CD14-positive monocyte (primary cell): ENCODE measurements at regions not wholly inside any gene's neighbourhood (a gene's known extent, or its start where the extent isn't known, plus 50 kb on each side); places are given as distances from the start of the nearest gene placed in this dataset.

ENCODE experiments used
- DNase-seq, 3 donors: peaks; one replicate each; pipeline ENCODE4 v3.0.0-alpha.2; 2011 to 2022
- H2AFZ ChIP-seq: 2 replicates; pipeline ENCODE4 v1.6.0; 2012; ENCODE audit warnings: mild to moderate bottlenecking, low read depth, low read length, inconsistent platforms; ENCODE audit not compliant: insufficient read depth, poor library complexity, severe bottlenecking
- H3K27ac ChIP-seq, 2 donors: 1 replicate in 1 of 2; 2 replicates in 1 of 2; pipeline ENCODE4 v1.5.1; 2012 to 2013; ENCODE audit warnings: low read length in 2 of 2, control low read depth in 1 of 2, inconsistent platforms in 1 of 2, low read depth in 1 of 2, mild to moderate bottlenecking in 1 of 2
- H3K27me3 ChIP-seq, 2 donors: one replicate each; pipeline versions ENCODE4 v1.6.0 to v1.6.1; 2011 to 2013; ENCODE audit warnings: low read length in 2 of 2; ENCODE audit not compliant: control insufficient read depth in 2 of 2, insufficient read depth in 2 of 2
- H3K36me3 ChIP-seq, 2 donors: replicated peaks in 1 of 2; 1 replicate in 1 of 2; 2 replicates in 1 of 2; pipeline versions ENCODE4 v1.5.1 to v1.6.1; 2012 to 2013; ENCODE audit warnings: low read length in 2 of 2, control low read depth in 1 of 2, inconsistent platforms in 1 of 2, mild to moderate bottlenecking in 1 of 2; ENCODE audit not compliant: insufficient read depth in 2 of 2, control insufficient read depth in 1 of 2
- H3K4me1 ChIP-seq, 2 donors: 1 replicate in 1 of 2; 2 replicates in 1 of 2; pipeline versions ENCODE4 v1.5.1 to v1.6.1; 2012 to 2013; ENCODE audit warnings: low read length in 2 of 2, control low read depth in 1 of 2, inconsistent platforms in 1 of 2, mild to moderate bottlenecking in 1 of 2, moderate library complexity in 1 of 2; ENCODE audit not compliant: insufficient read depth in 2 of 2, control insufficient read depth in 1 of 2
- H3K4me2 ChIP-seq: replicated peaks from 2 replicates; pipeline ENCODE3; 2012; ENCODE audit warnings: low read length, moderate library complexity, mild to moderate bottlenecking; ENCODE audit not compliant: poor library complexity, severe bottlenecking; ENCODE audit errors: extremely low read depth
- H3K4me3 ChIP-seq, 3 experiments: fragments of 200-600 bp in 1 of 3; sonication (generic) in 1 of 3; replicated peaks in 1 of 3; 1 replicate in 2 of 3; 2 replicates in 1 of 3; pipeline ENCODE4 v1.5.1; 2011 to 2013; ENCODE audit warnings: low read length in 3 of 3, mild to moderate bottlenecking in 3 of 3, control low read depth in 2 of 3, low read depth in 2 of 3, inconsistent platforms in 1 of 3, moderate library complexity in 1 of 3
- H3K79me2 ChIP-seq: 2 replicates; pipeline ENCODE4 v1.6.0; 2012; ENCODE audit warnings: mild to moderate bottlenecking, control low read depth, inconsistent platforms, low read length, moderate library complexity; ENCODE audit not compliant: insufficient read depth
- H3K9ac ChIP-seq: 2 replicates; pipeline ENCODE4 v1.6.0; 2017; ENCODE audit warnings: low read length, mild to moderate bottlenecking; ENCODE audit not compliant: insufficient read depth, poor library complexity, severe bottlenecking
- H3K9me3 ChIP-seq, 2 donors: replicated peaks in 1 of 2; 1 replicate in 1 of 2; 2 replicates in 1 of 2; pipeline versions ENCODE4 v1.5.1 to v1.6.1; 2012 to 2013; ENCODE audit warnings: low read length in 2 of 2, control low read depth in 1 of 2; ENCODE audit not compliant: control insufficient read depth in 1 of 2, insufficient read depth in 1 of 2
- H4K20me1 ChIP-seq: 2 replicates; pipeline ENCODE4 v1.6.0; 2012; ENCODE audit warnings: mild to moderate bottlenecking, low read length, control low read depth, moderate library complexity; ENCODE audit not compliant: insufficient read depth
- H3K27ac Mint-ChIP-seq, 7 donors: one replicate each; pipeline ENCODE4 v1.8.0; 2020; ENCODE audit warnings: mild to moderate bottlenecking in 7 of 7, mixed read lengths in 7 of 7, moderate library complexity in 6 of 7, inconsistent platforms in 2 of 7
- H3K27me3 Mint-ChIP-seq, 3 donors: one replicate each; pipeline ENCODE4 v1.8.0; 2021 to 2022; ENCODE audit warnings: low read depth in 3 of 3, mild to moderate bottlenecking in 3 of 3, mixed read lengths in 3 of 3, moderate library complexity in 3 of 3, inconsistent platforms in 1 of 3
- H3K36me3 Mint-ChIP-seq, 2 donors: one replicate each; pipeline ENCODE4 v1.8.0; 2020; ENCODE audit warnings: mixed read lengths in 2 of 2, inconsistent platforms in 1 of 2, mild to moderate bottlenecking in 1 of 2
- H3K4me1 Mint-ChIP-seq: one replicate; pipeline ENCODE4 v1.8.0; 2020; ENCODE audit warnings: mild to moderate bottlenecking, mixed read lengths
- H3K4me3 Mint-ChIP-seq, 2 donors: one replicate each; pipeline ENCODE4 v1.8.0; 2020; ENCODE audit warnings: mild to moderate bottlenecking in 2 of 2, mixed read lengths in 2 of 2, moderate library complexity in 1 of 2
- H3K9me3 Mint-ChIP-seq, 7 donors: one replicate each; pipeline ENCODE4 v1.8.0; 2020 to 2022; ENCODE audit warnings: mixed read lengths in 7 of 7, mild to moderate bottlenecking in 6 of 7, moderate library complexity in 6 of 7, inconsistent platforms in 2 of 7
- WGBS: methylation state at CpG from one replicate; pipeline ENCODE4 v1.1.5; 2013; ENCODE audit warnings: missing lambda C conversion rate; ENCODE audit not compliant: insufficient coverage; 5-methylcytosine and 5-hydroxymethylcytosine counted together
- intact Hi-C, 2 donors: fragments of 100-400 bp; cut with micrococcal nuclease; formaldehyde crosslinking; loops; one replicate each; pipeline versions ENCODE4 v1.15.0 to v1.15.1; 2023
- TF ChIP-seq, protein P1 (sequence below): fragments of 200-600 bp; IDR thresholded peaks from one replicate; pipeline ENCODE4 v1.8.0; 2022; ENCODE audit warnings: antibody characterized with exemption, mild to moderate bottlenecking

GRCh38 chr12:75746621-75747020 lies 235.2 kb upstream of the KRR1 start:
- no peaks in the 10 kb centered on the region for H3K27me3 ChIP-seq
- 94% methylated on average over 2 of the region's 4 CpGs for WGBS
- no peak overlapping the region for H3K4me2 ChIP-seq
- no peak overlapping the region for H2AFZ ChIP-seq
- no peaks in the 10 kb centered on the region for H3K36me3 ChIP-seq
- H3K4me3 ChIP-seq: no peak overlapping the region
- H3K27ac ChIP-seq: no peak overlapping the region
- Mint-ChIP-seq H3K36me3 (no peaks in the 10 kb centered on the region), H3K27me3 (peaks cover 2 to 3% (median 3%) of the 10 kb centered on the region in 3 donors), H3K4me1 (no peaks in the 10 kb centered on the region), H3K9me3 (peaks cover 0 to 5% (median 2%) of the 10 kb centered on the region in 7 donors), H3K27ac (no peak overlapping the region), H3K4me3 (no peak overlapping the region)
- no peaks in the 10 kb centered on the region for H3K9me3 ChIP-seq
- H4K20me1 ChIP-seq: no peaks in the 10 kb centered on the region
- H3K9ac ChIP-seq: no peak overlapping the region
- intact Hi-C loops: no loop called here
- H3K79me2 ChIP-seq: no peaks in the 10 kb centered on the region
- no peaks in the 10 kb centered on the region for H3K4me1 ChIP-seq
- DNase-seq: no peak
- TF ChIP-seq, protein P1, sequence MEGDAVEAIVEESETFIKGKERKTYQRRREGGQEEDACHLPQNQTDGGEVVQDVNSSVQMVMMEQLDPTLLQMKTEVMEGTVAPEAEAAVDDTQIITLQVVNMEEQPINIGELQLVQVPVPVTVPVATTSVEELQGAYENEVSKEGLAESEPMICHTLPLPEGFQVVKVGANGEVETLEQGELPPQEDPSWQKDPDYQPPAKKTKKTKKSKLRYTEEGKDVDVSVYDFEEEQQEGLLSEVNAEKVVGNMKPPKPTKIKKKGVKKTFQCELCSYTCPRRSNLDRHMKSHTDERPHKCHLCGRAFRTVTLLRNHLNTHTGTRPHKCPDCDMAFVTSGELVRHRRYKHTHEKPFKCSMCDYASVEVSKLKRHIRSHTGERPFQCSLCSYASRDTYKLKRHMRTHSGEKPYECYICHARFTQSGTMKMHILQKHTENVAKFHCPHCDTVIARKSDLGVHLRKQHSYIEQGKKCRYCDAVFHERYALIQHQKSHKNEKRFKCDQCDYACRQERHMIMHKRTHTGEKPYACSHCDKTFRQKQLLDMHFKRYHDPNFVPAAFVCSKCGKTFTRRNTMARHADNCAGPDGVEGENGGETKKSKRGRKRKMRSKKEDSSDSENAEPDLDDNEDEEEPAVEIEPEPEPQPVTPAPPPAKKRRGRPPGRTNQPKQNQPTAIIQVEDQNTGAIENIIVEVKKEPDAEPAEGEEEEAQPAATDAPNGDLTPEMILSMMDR: no peak

DNA sequence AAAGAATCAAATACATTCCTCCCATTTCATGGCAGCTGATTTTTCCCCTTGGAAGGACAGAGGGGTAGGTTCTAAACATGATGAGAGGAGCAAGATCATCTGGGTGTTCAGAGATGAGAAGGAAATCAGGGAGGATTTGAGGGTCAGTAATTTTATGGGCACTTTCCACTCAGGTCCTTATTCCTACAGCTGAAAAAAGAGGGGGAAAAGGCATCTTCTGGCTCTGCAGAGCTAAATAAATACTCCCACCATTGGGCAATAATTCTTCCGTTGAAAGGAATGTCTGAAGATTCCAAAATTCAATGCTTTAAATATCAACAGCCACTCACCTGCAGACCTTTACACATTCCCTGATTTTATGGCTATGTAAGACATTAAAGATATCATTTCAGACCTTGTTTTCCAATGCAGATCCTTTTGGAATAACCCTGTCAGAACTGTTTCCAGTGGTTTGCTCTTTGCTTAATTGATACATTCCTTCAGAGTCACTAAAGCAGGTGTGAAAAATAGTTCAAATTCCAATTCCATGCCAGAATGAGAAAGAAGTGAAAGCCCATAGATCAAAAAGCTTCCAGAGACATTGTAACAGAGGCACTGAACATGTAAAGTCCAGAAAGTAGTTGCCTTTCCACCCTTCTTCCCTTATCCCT lies 233.3 kb upstream of the KRR1 start:
- TF ChIP-seq, protein P1: no peak
- H3K9me3 ChIP-seq: no peaks in the 10 kb centered on the region
- no peaks in the 10 kb centered on the region for H3K79me2 ChIP-seq
- H2AFZ ChIP-seq: no peak overlapping the region
- no peak overlapping the region for H3K4me3 ChIP-seq
- Mint-ChIP-seq H3K27ac (no peak overlapping the region), H3K4me1 (no peaks in the 10 kb centered on the region), H3K4me3 (no peak overlapping the region), H3K9me3 (peaks cover 0 to 5% (median 2%) of the 10 kb centered on the region in 7 donors), H3K27me3 (peaks cover 2 to 5% (median 3%) of the 10 kb centered on the region in 3 donors), H3K36me3 (no peaks in the 10 kb centered on the region)
- intact Hi-C loops: no loop called here
- no peaks in the 10 kb centered on the region for H4K20me1 ChIP-seq
- no peaks in the 10 kb centered on the region for H3K4me1 ChIP-seq
- H3K27me3 ChIP-seq: no peaks in the 10 kb centered on the region
- no CpG with 5 or more reads among the region's 1 CpG for WGBS
- no peak overlapping the region for H3K9ac ChIP-seq
- no peaks in the 10 kb centered on the region for H3K36me3 ChIP-seq
- no peak overlapping the region for H3K27ac ChIP-seq
- DNase-seq: no peak
- no peak overlapping the region for H3K4me2 ChIP-seq
